ENCODE measurements at regions not wholly inside any gene's neighbourhood (a gene's known extent, or its start where the extent isn't known, plus 50 kb on each side); places are given as distances from the start of the nearest gene placed in this dataset.
"Not testable (repeated sequence)": the region's sequence is repeated elsewhere in the genome, so short reads cannot be mapped to it uniquely, and the experiment has no call there.

DNA sequence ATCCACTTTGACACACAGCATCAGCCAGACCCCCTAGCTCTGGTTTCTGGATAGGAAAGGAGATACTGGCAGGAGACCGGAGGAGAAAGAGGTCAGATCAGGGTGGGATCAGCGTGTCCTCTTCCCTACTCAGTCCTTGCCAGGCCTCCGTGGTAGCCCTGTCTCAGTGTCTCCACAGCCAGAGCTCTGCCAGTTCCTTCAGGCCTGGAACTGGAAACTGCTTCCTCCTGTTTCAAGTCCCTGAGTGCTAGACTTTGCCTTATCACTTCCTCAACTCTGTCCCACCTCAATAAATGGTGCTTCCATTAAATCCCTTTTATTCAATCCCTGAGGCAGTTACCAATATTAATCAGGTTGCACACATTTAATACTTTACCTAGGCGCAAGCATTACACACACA is 96.8 kb upstream of the LY86 start:
- Mint-ChIP-seq H3K4me3 (no peak overlapping the region), H3K9me3 (ENCODE audit: insufficient read depth) (no peaks in the 10 kb centered on the region), H3K27me3 (ENCODE audit: low read depth) (peaks cover 17% of the 10 kb centered on the region), H3K36me3 (ENCODE audit: low read depth) (no peaks in the 10 kb centered on the region), H3K4me1 (ENCODE audit: low read depth) (peaks cover 11% of the 10 kb centered on the region), H3K27ac (no peak overlapping the region)
- DNase-seq = no peak
- ChIA-PET CTCF (no interaction called here), POLR2A (interaction anchor here (0.6 kb wide), 1 partner anchor 75 kb away, joined by 3 read pairs; no protein-coding TSS in a partner anchor)
- no peak for ATAC-seq

DNA sequence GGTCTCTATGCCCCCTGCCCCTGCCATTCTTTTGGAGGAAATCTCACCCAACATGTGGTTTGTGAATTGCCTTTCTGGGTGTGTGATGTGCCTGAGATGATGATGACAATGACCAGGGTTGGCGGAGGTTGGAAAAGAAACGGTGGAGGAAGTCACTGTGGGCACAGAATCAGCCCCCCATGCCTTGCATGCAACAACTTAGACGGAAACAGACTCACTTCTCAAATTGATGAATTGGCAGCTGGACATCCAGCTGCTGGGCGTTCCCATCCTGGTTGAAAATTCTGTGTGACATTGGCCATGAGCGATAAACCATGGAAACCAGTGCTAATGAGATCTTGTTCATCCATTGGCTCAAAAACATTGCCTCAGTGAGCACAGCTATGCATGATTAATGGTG is 95.8 kb upstream of the LY86 start:
- Mint-ChIP-seq H3K27ac (no peak overlapping the region), H3K4me3 (no peak overlapping the region), H3K27me3 (ENCODE audit: low read depth) (peaks cover 15% of the 10 kb centered on the region), H3K9me3 (ENCODE audit: insufficient read depth) (no peaks in the 10 kb centered on the region), H3K4me1 (ENCODE audit: low read depth) (peaks cover 11% of the 10 kb centered on the region), H3K36me3 (ENCODE audit: low read depth) (no peaks in the 10 kb centered on the region)
- ATAC-seq (no peak), DNase-seq (no peak)
- ChIA-PET CTCF (no interaction called here), POLR2A (interaction anchor here (0.6 kb wide), 1 partner anchor 74 kb away, joined by 3 read pairs; no protein-coding TSS in a partner anchor)

DNA sequence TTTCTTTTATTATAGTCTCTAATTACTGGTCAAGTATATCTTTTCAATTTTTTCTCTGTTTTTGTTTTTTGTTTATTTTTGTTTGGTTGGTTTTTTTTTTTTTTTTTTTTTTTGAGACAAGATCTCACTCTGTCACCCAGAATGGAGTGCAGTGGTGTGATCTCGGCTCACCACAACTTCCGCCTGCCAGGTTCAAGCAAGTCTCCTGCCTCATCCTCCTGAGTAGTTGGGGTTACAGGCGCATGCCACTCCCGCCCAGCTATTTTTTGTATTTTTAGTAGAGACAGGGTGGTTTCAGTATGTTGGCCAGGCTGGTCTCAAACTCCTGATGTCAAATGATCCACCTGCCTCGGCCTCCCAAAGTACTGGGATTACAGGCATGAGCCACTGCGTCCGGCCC is 94.4 kb upstream of the LY86 start:
- POLR2A ChIA-PET; H3K36me3 Mint-ChIP-seq (ENCODE audit: low read depth); H3K4me3 Mint-ChIP-seq; H3K27ac Mint-ChIP-seq; H3K9me3 Mint-ChIP-seq (ENCODE audit: insufficient read depth): not testable (repeated sequence)
- H3K27me3 Mint-ChIP-seq (ENCODE audit: low read depth) = peaks cover 16% of the 10 kb centered on the region
- DNase-seq (peak; percentile 74), ATAC-seq (peak; percentile 68)
- H3K4me1 Mint-ChIP-seq (ENCODE audit: low read depth) = peaks cover 11% of the 10 kb centered on the region
- CTCF ChIA-PET = interaction anchor here (1.0 kb wide), 2 partner anchors 53 to 429 kb away, joined by 3 read pairs; no protein-coding TSS in a partner anchor

DNA sequence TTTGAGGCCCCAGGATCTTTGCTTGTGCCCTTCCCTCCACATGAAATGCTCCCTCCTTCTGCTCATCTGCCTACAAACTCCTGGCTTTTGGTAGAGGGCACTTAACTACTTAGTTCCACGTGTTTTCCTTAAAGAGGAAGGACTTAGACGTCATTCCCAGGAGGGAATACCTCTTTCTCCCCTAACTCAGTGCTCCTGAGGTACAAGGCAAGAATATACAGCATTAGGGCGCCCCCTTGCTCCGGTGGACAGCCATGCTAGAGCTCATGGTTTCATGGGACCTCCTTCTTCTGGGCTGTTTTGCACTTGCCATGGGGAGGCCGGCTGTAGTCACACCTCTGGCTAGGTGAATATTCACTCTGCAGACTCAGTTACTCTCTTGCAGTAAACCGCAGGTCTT is 93.8 kb upstream of the LY86 start:
- ATAC-seq (no peak), DNase-seq (peak; percentile 49)
- peaks cover 22% of the 10 kb centered on the region for H3K27me3 Mint-ChIP-seq (ENCODE audit: low read depth)
- no peaks in the 10 kb centered on the region for H3K9me3 Mint-ChIP-seq (ENCODE audit: insufficient read depth)
- H3K4me3 Mint-ChIP-seq = no peak overlapping the region
- no peaks in the 10 kb centered on the region for H3K36me3 Mint-ChIP-seq (ENCODE audit: low read depth)
- ChIA-PET CTCF (interaction anchor here (1.0 kb wide), 2 partner anchors 53 to 429 kb away, joined by 3 read pairs; no protein-coding TSS in a partner anchor), POLR2A (no interaction called here)
- no peak overlapping the region for H3K27ac Mint-ChIP-seq
- peaks cover 11% of the 10 kb centered on the region for H3K4me1 Mint-ChIP-seq (ENCODE audit: low read depth)

DNA sequence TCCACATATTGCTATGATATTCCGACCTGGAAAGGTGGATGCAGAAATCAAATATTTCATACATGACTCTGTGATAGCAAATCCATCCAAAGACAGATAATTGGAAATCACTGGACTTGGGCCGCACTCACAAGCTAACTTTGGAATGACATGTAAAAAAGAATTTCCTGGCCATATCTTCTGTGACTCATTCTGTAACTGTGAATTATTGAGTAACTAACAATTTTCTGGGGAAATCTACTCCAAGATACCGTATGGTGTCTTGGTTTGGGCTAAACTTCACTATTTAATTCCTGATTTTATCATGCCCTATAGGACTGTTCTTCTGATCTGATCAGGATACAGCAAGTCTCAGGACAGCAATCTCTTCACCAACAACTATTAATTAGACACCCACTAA is 92.7 kb upstream of the LY86 start:
- CTCF ChIA-PET = interaction anchor here (0.9 kb wide), 1 partner anchor 438 kb away, joined by 3 read pairs; no protein-coding TSS in a partner anchor
- no peak overlapping the region for H3K4me3 Mint-ChIP-seq
- H3K9me3 Mint-ChIP-seq (ENCODE audit: insufficient read depth) = no peaks in the 10 kb centered on the region
- POLR2A ChIA-PET = no interaction called here
- no peaks in the 10 kb centered on the region for H3K36me3 Mint-ChIP-seq (ENCODE audit: low read depth)
- DNase-seq = no peak
- ATAC-seq = no peak
- peaks cover 8% of the 10 kb centered on the region for H3K4me1 Mint-ChIP-seq (ENCODE audit: low read depth)
- peaks cover 25% of the 10 kb centered on the region for H3K27me3 Mint-ChIP-seq (ENCODE audit: low read depth)
- H3K27ac Mint-ChIP-seq = no peak overlapping the region

DNA sequence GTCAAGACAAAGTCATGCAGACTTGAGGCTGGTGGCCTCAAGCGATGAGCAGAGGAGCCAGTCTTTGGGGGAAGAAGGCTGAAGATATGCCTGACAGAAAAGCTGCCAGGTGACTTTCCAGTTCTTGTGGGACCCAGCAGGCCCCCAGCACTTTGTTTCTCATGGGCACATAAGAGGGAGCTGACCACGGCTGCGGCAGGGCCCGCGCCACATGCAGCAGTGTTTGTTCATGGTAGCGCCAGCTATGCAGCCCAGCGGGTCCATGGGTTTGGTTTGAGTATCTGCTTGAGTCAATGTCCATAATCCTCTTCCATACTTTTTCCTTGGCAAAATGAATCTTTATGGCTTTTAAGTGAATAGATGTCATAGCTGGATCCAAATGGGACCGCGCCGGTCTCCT is 91.0 kb upstream of the LY86 start:
- no peak for DNase-seq
- ATAC-seq = no peak
- Mint-ChIP-seq H3K4me3 (no peak overlapping the region), H3K9me3 (ENCODE audit: insufficient read depth) (no peaks in the 10 kb centered on the region), H3K36me3 (ENCODE audit: low read depth) (no peaks in the 10 kb centered on the region), H3K27me3 (ENCODE audit: low read depth) (peaks cover 25% of the 10 kb centered on the region), H3K27ac (no peak overlapping the region), H3K4me1 (ENCODE audit: low read depth) (peaks cover 6% of the 10 kb centered on the region)
- ChIA-PET POLR2A (no interaction called here), CTCF (no interaction called here)

DNA sequence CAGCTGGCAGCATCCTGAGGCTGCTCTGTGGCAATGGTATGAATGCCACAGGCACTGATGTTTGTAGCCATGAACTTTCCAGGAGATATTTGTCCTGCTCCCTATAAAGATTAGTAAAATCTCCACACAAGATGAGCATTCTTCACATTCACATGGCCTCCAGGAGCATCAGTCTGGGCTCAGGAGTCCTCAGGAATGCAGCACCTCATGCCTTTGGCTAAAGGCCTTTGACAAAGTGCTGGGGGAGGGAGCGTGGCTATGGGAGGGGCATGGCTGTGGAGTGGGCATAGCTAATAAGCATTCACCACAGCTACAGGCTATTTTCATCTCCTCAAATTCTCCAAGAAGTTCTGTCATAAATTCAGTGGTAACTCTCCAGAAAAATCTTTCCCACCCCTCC is 90.5 kb upstream of the LY86 start:
- DNase-seq (no peak), ATAC-seq (no peak)
- ChIA-PET CTCF (no interaction called here), POLR2A (no interaction called here)
- no peak overlapping the region for H3K4me3 Mint-ChIP-seq
- no peaks in the 10 kb centered on the region for H3K9me3 Mint-ChIP-seq (ENCODE audit: insufficient read depth)
- peaks cover 6% of the 10 kb centered on the region for H3K4me1 Mint-ChIP-seq (ENCODE audit: low read depth)
- no peaks in the 10 kb centered on the region for H3K36me3 Mint-ChIP-seq (ENCODE audit: low read depth)
- H3K27ac Mint-ChIP-seq = no peak overlapping the region
- H3K27me3 Mint-ChIP-seq (ENCODE audit: low read depth) = peaks cover 21% of the 10 kb centered on the region

DNA sequence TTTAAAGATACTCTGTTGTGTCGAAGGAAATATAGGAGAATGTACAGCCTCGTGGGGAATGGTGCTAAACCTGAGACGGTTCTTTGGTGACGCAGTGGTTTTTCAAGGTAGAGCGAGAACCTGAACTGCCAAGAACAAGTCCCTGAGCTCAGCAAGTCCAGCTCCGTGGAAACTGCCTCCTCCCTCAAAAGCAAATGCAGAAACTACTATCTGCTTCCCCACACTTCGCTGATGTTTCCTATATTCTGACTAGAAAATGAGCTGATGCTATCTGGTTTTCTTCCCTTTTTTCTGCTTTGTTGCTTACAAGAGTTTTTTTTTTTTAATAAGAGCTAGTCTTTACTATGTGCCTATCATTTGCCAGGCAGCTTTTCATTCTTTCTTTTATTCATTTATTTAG is 85.3 kb upstream of the LY86 start:
- ATAC-seq = no peak
- ChIA-PET CTCF (no interaction called here), POLR2A (no interaction called here)
- Mint-ChIP-seq H3K4me3 (no peak overlapping the region), H3K36me3 (ENCODE audit: low read depth) (no peaks in the 10 kb centered on the region), H3K4me1 (ENCODE audit: low read depth) (no peaks in the 10 kb centered on the region), H3K27ac (no peak overlapping the region), H3K27me3 (ENCODE audit: low read depth) (peaks cover 43% of the 10 kb centered on the region), H3K9me3 (ENCODE audit: insufficient read depth) (no peaks in the 10 kb centered on the region)
- no peak for DNase-seq

DNA sequence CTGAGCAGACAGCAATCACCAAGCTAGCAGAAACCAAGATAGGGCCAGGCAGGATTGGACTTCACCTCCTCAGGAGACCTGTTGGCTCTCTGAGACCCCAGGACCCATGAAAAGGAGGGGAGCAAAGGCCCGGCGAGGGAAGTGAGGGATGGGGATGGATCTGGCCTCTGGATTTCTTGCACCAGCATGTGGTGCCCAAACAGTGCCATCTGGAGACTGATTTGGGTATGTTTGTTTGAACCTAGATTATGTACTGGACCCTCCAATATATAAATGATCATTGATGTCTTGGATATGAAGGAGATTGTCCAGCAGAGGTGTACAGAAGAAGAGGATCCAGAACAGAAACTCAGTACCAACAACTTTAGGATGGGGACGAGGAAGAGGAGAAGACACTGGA is 83.4 kb upstream of the LY86 start:
- no peak overlapping the region for H3K27ac Mint-ChIP-seq
- ATAC-seq (no peak), DNase-seq (no peak)
- no peaks in the 10 kb centered on the region for H3K9me3 Mint-ChIP-seq (ENCODE audit: insufficient read depth)
- no peaks in the 10 kb centered on the region for H3K4me1 Mint-ChIP-seq (ENCODE audit: low read depth)
- no peak overlapping the region for H3K4me3 Mint-ChIP-seq
- H3K27me3 Mint-ChIP-seq (ENCODE audit: low read depth) = peaks cover 42% of the 10 kb centered on the region
- H3K36me3 Mint-ChIP-seq (ENCODE audit: low read depth) = no peaks in the 10 kb centered on the region
- ChIA-PET CTCF (no interaction called here), POLR2A (no interaction called here)

DNA sequence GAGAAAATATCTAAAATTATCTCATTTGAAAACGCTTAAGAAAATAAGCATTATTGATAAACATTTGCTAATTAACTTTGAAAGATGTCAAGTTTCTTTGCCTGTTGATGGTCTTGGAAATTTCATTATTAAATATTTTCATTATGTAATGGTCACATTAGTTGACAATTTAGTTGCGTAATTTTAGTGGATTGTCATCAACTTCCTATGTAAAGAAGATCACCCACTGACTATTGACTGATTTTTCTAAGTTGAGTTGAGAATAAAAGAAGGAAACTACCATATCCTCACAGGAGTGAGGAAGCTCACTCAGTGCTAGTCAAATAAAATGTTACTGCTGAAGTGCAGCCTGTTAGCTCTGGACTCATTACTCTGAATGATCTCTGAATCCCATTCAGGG is 79.9 kb upstream of the LY86 start:
- H3K4me3 Mint-ChIP-seq = no peak overlapping the region
- ATAC-seq (no peak), DNase-seq (no peak)
- ChIA-PET POLR2A (no interaction called here), CTCF (no interaction called here)
- no peaks in the 10 kb centered on the region for H3K4me1 Mint-ChIP-seq (ENCODE audit: low read depth)
- H3K27me3 Mint-ChIP-seq (ENCODE audit: low read depth) = peaks cover 51% of the 10 kb centered on the region
- no peaks in the 10 kb centered on the region for H3K9me3 Mint-ChIP-seq (ENCODE audit: insufficient read depth)
- no peak overlapping the region for H3K27ac Mint-ChIP-seq
- no peaks in the 10 kb centered on the region for H3K36me3 Mint-ChIP-seq (ENCODE audit: low read depth)

DNA sequence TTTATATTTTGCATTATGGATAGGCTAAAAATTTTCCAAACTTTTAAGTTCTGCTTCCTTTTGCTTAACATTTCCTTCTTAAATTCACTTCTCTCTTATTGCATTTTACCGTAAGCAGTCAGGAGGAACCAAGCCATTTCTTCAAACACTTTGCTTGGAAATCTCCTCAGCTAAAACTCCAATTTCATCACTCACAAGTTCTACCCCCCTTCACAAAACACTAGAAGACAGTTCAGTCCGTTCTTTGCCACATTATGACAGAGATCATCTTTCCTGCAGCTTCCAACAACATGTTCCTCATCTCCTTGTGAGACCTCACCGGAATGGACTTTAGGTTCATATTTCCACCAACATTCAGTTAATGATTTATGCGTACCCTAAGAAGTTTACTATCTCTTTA is 79.2 kb upstream of the LY86 start:
- Mint-ChIP-seq H3K36me3 (ENCODE audit: low read depth) (no peaks in the 10 kb centered on the region), H3K27ac (no peak overlapping the region)
- CTCF ChIA-PET = no interaction called here

DNA sequence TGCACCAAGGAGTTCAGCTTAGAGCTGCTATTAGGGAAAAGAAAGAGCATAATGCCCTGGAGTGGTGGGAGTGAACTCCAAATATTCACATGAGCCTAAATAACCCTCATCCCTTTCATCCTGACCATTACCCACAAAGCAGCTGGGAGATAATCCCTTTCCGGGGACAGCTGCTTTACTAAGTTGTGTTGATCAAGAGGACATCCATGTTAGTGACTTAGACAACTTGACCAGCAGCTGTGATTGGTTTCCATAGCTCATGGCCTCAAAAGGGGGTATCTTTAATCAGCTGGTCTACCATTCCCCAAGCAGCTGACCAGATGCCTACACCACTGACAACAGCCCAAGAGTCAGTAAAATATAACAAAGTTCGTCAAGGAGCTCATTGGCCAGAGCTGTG is 75.8 kb upstream of the LY86 start:
- Mint-ChIP-seq H3K9me3 (ENCODE audit: insufficient read depth) (no peaks in the 10 kb centered on the region), H3K36me3 (ENCODE audit: low read depth) (no peaks in the 10 kb centered on the region), H3K4me1 (ENCODE audit: low read depth) (peaks cover 15% of the 10 kb centered on the region), H3K27ac (no peak overlapping the region), H3K4me3 (no peak overlapping the region), H3K27me3 (ENCODE audit: low read depth) (peaks cover 59% of the 10 kb centered on the region)
- POLR2A ChIA-PET = no interaction called here
- ATAC-seq (no peak), DNase-seq (no peak)
- CTCF ChIA-PET = interaction anchor here (1.3 to 2.1 kb wide), 2 partner anchors 12 to 35 kb away, joined by 3 to 12 read pairs; no protein-coding TSS in a partner anchor

More for the DNA sequence above, 79.2 kb upstream of the LY86 start:
- POLR2A ChIA-PET = no interaction called here
- DNase-seq = no peak
- no peak for ATAC-seq
- H3K4me1 Mint-ChIP-seq (ENCODE audit: low read depth) = no peaks in the 10 kb centered on the region
- peaks cover 51% of the 10 kb centered on the region for H3K27me3 Mint-ChIP-seq (ENCODE audit: low read depth)
- H3K9me3 Mint-ChIP-seq (ENCODE audit: insufficient read depth) = no peaks in the 10 kb centered on the region
- H3K4me3 Mint-ChIP-seq = no peak overlapping the region
